AML-193 (cell line): ENCODE measurements at regions not wholly inside any gene's neighbourhood (a gene's known extent, or its start where the extent isn't known, plus 50 kb on each side); places are given as distances from the start of the nearest gene placed in this dataset.

Experiments
- DNase-seq, 2 experiments: peaks; one replicate each; lab custom pipeline; 2025; lab: John Stamatoyannopoulos, UW

GRCh38 chr6:156126535-156126934 lies 650.6 kb upstream of the ARID1B start:
- no peak for DNase-seq

- DNase-seq: no peak
Measured at GRCh38 chr6:156125844-156126243, 651.3 kb upstream of the ARID1B start.

GRCh38 chr6:156123731-156124130 lies 653.4 kb upstream of the ARID1B start:
- no peak for DNase-seq

GRCh38 chr6:156121973-156122372 lies 655.2 kb upstream of the ARID1B start:
- no peak for DNase-seq

- DNase-seq: no peak
Measured at GRCh38 chr6:156114541-156114940, 658.9 kb upstream of the NOX3 start.

GRCh38 chr6:156113631-156114030 lies 658.0 kb upstream of the NOX3 start:
- no peak for DNase-seq

- DNase-seq: no peak
Measured at GRCh38 chr6:156111913-156112312, 656.3 kb upstream of the NOX3 start.

- no peak for DNase-seq
Measured at GRCh38 chr6:156110249-156110648, 654.6 kb upstream of the NOX3 start.

- no peak for DNase-seq
Measured at GRCh38 chr6:156109713-156110112, 654.1 kb upstream of the NOX3 start.

- no peak for DNase-seq
Measured at GRCh38 chr6:156107624-156108101, 652.0 kb upstream of the NOX3 start.

- DNase-seq: no peak
Measured at GRCh38 chr6:156102129-156102528, 646.5 kb upstream of the NOX3 start.

GRCh38 chr6:156098839-156099238 lies 643.2 kb upstream of the NOX3 start:
- DNase-seq: no peak

GRCh38 chr6:156087487-156087886 lies 631.8 kb upstream of the NOX3 start:
- DNase-seq: no peak

GRCh38 chr6:156082012-156082411 lies 626.4 kb upstream of the NOX3 start:
- DNase-seq: no peak

GRCh38 chr6:156080371-156080770 lies 624.7 kb upstream of the NOX3 start:
- DNase-seq: no peak

GRCh38 chr6:156068881-156069280 lies 613.2 kb upstream of the NOX3 start:
- peak; percentile 20 to 41 for DNase-seq

- DNase-seq: no peak
Measured at GRCh38 chr6:156065849-156066248, 610.2 kb upstream of the NOX3 start.

- DNase-seq: no peak
Measured at GRCh38 chr6:156062091-156062563, 606.5 kb upstream of the NOX3 start.

- no peak for DNase-seq
Measured at GRCh38 chr6:156061465-156061864, 605.8 kb upstream of the NOX3 start.

GRCh38 chr6:156060013-156060412 lies 604.4 kb upstream of the NOX3 start:
- DNase-seq: peak; percentile 11 to 39

GRCh38 chr6:156058356-156058755 lies 602.7 kb upstream of the NOX3 start:
- DNase-seq: no peak

- no peak for DNase-seq
Measured at GRCh38 chr6:156057869-156058268, 602.2 kb upstream of the NOX3 start.

GRCh38 chr6:156056085-156056484 lies 600.4 kb upstream of the NOX3 start:
- no peak for DNase-seq

- DNase-seq: no peak
Measured at GRCh38 chr6:156053626-156054025, 598.0 kb upstream of the NOX3 start.
